Hepatocyte (in vitro differentiated cells): ENCODE measurements at regions not wholly inside any gene's neighbourhood (a gene's known extent, or its start where the extent isn't known, plus 50 kb on each side); places are given as distances from the start of the nearest gene placed in this dataset.

ENCODE experiments used
- DNase-seq: peaks from one replicate; pipeline ENCODE4 v3.0.0-alpha.2; 2016; ENCODE audit warnings: low spot score
- H2AFZ ChIP-seq: fragments of 200-600 bp; sonication (generic); 2 replicates; pipeline ENCODE4 v1.6.0; 2016; ENCODE audit warnings: antibody characterized with exemption, mild to moderate bottlenecking
- H3K27ac ChIP-seq: fragments of 200-600 bp; sonication (generic); 2 replicates; pipeline ENCODE4 v1.5.1; 2016; ENCODE audit warnings: mild to moderate bottlenecking
- H3K27me3 ChIP-seq: fragments of 200-600 bp; sonication (generic); 2 replicates; pipeline ENCODE4 v1.6.1; 2016
- H3K36me3 ChIP-seq: fragments of 200-600 bp; sonication (generic); replicated peaks from 2 replicates; pipeline ENCODE4 v1.5.1; 2016; ENCODE audit warnings: low read depth; ENCODE audit not compliant: insufficient read depth
- H3K4me1 ChIP-seq: fragments of 200-600 bp; sonication (generic); 2 replicates; pipeline ENCODE4 v1.5.1; 2016; ENCODE audit warnings: mild to moderate bottlenecking, moderate library complexity; ENCODE audit not compliant: insufficient read depth
- H3K4me2 ChIP-seq: fragments of 200-600 bp; sonication (generic); 2 replicates; pipeline ENCODE4 v1.6.0; 2016
- H3K4me3 ChIP-seq: fragments of 200-600 bp; sonication (generic); 2 replicates; pipeline ENCODE4 v1.5.1; 2016; ENCODE audit warnings: mild to moderate bottlenecking
- H3K79me2 ChIP-seq: fragments of 200-600 bp; sonication (generic); 2 replicates; pipeline ENCODE4 v1.6.0; 2017; ENCODE audit warnings: mild to moderate bottlenecking
- H3K9me2 ChIP-seq: fragments of 200-600 bp; sonication (generic); replicated peaks from 2 replicates; pipeline ENCODE4 v1.6.0; 2017; ENCODE audit warnings: mild to moderate bottlenecking; ENCODE audit not compliant: insufficient read depth
- H3K9me3 ChIP-seq: fragments of 200-600 bp; sonication (generic); 2 replicates; pipeline ENCODE4 v1.5.1; 2016; ENCODE audit warnings: low read depth, mild to moderate bottlenecking
- H4K20me1 ChIP-seq: fragments of 200-600 bp; sonication (generic); 2 replicates; pipeline ENCODE4 v1.6.0; 2016; ENCODE audit warnings: mild to moderate bottlenecking; ENCODE audit not compliant: insufficient read depth, poor library complexity, severe bottlenecking
- EZH2 ChIP-seq: fragments of 200-600 bp; sonication (generic); IDR thresholded peaks from 2 replicates; pipeline ENCODE4 v1.6.1; 2016; ENCODE audit warnings: antibody characterized with exemption, mild to moderate bottlenecking, borderline replicate concordance
- EZH2phosphoT487 ChIP-seq: fragments of 200-600 bp; sonication (generic); IDR thresholded peaks from one replicate; pipeline ENCODE4 v1.6.1; 2018; ENCODE audit warnings: antibody characterized with exemption, mild to moderate bottlenecking, low read depth, moderate library complexity; ENCODE audit not compliant: unreplicated experiment, severe bottlenecking
- WGBS: methylation state at CpG from one replicate; pipeline ENCODE4 v1.1.6; 2016; ENCODE audit warnings: low lambda C conversion rate; ENCODE audit errors: missing lambda C conversion rate; 5-methylcytosine and 5-hydroxymethylcytosine counted together
- TF ChIP-seq, protein P1 (sequence below): fragments of 200-600 bp; sonication (generic); IDR thresholded peaks from 2 replicates; pipeline ENCODE4 v1.5.1; 2016; ENCODE audit warnings: antibody characterized with exemption, mild to moderate bottlenecking; ENCODE audit not compliant: poor library complexity

DNA sequence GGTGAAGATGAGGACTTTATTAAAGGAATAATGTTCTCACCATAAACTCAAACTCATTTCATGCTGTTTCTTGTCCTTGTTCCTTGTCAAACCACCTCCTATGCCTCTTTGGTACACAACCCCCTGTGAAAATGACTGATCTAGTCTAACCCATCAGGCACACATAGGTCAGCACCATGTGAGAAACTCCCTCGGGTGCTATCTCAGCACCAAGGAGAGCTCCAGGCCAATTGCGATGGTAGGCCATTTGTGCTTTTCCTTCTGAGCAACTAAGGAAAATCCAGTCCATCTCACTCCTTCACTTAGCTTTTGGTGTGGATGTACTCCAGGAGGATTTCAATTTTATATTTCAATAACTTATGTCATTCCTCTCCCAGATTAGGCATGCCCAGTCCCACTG is 199.8 kb downstream of the ZNF608 start:
- Histone ChIP-seq H3K4me1 (peaks cover 5% of the 10 kb centered on the region), H3K9me3 (no peaks in the 10 kb centered on the region), H3K9me2 (no peaks in the 10 kb centered on the region), H2AFZ (no peak overlapping the region), H3K27ac (no peak overlapping the region), H3K4me3 (no peak overlapping the region), H4K20me1 (no peaks in the 10 kb centered on the region), H3K4me2 (no peak overlapping the region), H3K36me3 (no peaks in the 10 kb centered on the region), H3K79me2 (no peaks in the 10 kb centered on the region), H3K27me3 (no peaks in the 10 kb centered on the region)
- DNase-seq: peak; percentile 31
- TF ChIP-seq EZH2: no peak
- no peak for TF ChIP-seq EZH2phosphoT487
- TF ChIP-seq, protein P1, sequence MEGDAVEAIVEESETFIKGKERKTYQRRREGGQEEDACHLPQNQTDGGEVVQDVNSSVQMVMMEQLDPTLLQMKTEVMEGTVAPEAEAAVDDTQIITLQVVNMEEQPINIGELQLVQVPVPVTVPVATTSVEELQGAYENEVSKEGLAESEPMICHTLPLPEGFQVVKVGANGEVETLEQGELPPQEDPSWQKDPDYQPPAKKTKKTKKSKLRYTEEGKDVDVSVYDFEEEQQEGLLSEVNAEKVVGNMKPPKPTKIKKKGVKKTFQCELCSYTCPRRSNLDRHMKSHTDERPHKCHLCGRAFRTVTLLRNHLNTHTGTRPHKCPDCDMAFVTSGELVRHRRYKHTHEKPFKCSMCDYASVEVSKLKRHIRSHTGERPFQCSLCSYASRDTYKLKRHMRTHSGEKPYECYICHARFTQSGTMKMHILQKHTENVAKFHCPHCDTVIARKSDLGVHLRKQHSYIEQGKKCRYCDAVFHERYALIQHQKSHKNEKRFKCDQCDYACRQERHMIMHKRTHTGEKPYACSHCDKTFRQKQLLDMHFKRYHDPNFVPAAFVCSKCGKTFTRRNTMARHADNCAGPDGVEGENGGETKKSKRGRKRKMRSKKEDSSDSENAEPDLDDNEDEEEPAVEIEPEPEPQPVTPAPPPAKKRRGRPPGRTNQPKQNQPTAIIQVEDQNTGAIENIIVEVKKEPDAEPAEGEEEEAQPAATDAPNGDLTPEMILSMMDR: no peak
- WGBS: 42% methylated on average over 2 of the region's 2 CpGs

DNA sequence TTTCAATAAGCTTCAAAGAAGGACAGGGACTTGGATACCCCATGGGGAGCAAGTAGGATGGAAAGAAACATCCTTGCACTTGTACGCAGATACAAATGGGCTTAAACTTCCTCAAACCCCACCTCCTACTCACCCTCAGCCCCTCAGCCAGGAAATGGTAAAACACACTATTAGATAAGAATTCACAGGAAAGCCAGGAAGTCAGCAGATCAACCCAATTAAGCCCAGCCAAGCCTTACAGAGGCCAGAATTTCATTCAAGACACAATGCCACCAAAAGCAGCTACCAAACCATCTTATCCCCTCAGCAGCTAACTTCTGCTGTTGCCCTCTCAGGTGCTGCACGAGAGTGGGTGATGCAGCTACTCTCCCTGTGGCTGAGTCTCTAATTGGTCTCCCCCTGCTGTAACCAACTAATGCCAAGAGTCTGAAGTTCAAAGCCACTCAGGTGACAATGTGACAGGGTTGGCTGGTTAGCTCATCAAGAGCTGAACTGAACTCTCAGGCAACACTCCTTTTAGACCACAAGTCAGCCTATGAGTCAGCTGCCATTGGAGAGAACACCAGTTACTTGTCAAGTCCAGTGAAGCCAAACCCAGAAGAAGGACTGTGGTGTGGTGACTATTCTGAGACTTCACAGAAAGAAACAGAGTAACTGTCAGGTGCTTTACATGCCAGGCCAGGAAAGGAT is 201.9 kb downstream of the ZNF608 start:
- H3K9me2 ChIP-seq: no peaks in the 10 kb centered on the region
- no peak overlapping the region for H3K4me2 ChIP-seq
- TF ChIP-seq EZH2: no peak
- TF ChIP-seq, protein P1: no peak
- no peak for TF ChIP-seq EZH2phosphoT487
- H3K27me3 ChIP-seq: no peaks in the 10 kb centered on the region
- no peak overlapping the region for H2AFZ ChIP-seq
- 77% methylated on average over 2 of the region's 2 CpGs for WGBS
- no peak overlapping the region for H3K4me3 ChIP-seq
- H3K4me1 ChIP-seq: no peaks in the 10 kb centered on the region
- DNase-seq: peak; percentile 37
- no peaks in the 10 kb centered on the region for H3K9me3 ChIP-seq
- H4K20me1 ChIP-seq: no peaks in the 10 kb centered on the region
- no peaks in the 10 kb centered on the region for H3K36me3 ChIP-seq
- H3K79me2 ChIP-seq: no peaks in the 10 kb centered on the region
- no peak overlapping the region for H3K27ac ChIP-seq

DNA sequence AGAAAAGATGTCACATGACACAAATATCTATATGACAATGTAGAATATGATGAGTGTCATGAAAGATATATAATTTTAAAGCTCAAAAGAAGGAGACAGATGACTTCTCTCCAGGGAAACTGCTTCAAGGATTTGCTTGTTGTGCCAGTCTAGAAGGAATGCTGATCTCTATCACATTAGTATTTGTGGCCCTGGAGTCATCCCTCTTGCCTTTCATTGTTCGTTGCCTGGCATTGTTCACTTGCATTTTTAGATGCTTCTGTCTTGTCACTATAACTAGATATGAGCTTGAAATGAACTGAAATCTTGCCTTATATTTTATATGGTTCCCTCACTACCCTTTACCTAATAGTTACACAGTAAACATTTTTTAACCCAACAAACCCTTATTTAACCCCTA is 207.5 kb downstream of the ZNF608 start:
- no peak overlapping the region for H3K27ac ChIP-seq
- H2AFZ ChIP-seq: no peak overlapping the region
- 82% methylated on average over 1 of the region's 1 CpG for WGBS
- no peak for DNase-seq
- no peaks in the 10 kb centered on the region for H3K9me3 ChIP-seq
- H3K9me2 ChIP-seq: no peaks in the 10 kb centered on the region
- no peak overlapping the region for H3K4me3 ChIP-seq
- H3K79me2 ChIP-seq: no peaks in the 10 kb centered on the region
- no peaks in the 10 kb centered on the region for H3K27me3 ChIP-seq
- TF ChIP-seq EZH2: no peak
- TF ChIP-seq EZH2phosphoT487: no peak
- TF ChIP-seq, protein P1: no peak
- no peaks in the 10 kb centered on the region for H3K4me1 ChIP-seq
- no peaks in the 10 kb centered on the region for H4K20me1 ChIP-seq
- H3K36me3 ChIP-seq: no peaks in the 10 kb centered on the region
- H3K4me2 ChIP-seq: no peak overlapping the region

DNA sequence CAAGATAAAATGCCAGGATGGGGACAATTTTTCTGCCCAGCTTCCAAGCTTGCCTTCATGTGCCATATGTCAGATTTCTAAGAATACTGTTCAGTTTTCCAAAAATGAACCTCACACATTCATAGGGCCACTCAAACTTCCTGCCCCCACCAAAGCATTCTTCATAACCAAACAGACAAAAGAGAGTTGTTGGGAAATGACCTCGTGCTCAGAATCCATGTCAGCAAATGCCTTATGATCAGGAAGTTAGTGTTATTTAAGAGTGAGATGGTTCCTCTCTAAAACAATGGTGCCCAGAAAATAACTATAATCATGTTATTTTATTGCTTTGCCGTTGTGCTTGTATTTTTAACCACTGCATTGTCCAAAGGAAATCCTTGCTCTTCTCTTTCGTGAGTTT is 208.2 kb downstream of the ZNF608 start:
- TF ChIP-seq EZH2 (no peak), EZH2phosphoT487 (no peak)
- TF ChIP-seq, protein P1: no peak
- H2AFZ ChIP-seq: no peak overlapping the region
- no peaks in the 10 kb centered on the region for H3K79me2 ChIP-seq
- no peaks in the 10 kb centered on the region for H3K27me3 ChIP-seq
- no peaks in the 10 kb centered on the region for H3K4me1 ChIP-seq
- no peak overlapping the region for H3K4me3 ChIP-seq
- no peaks in the 10 kb centered on the region for H3K9me3 ChIP-seq
- no peaks in the 10 kb centered on the region for H4K20me1 ChIP-seq
- H3K4me2 ChIP-seq: no peak overlapping the region
- no peaks in the 10 kb centered on the region for H3K9me2 ChIP-seq
- H3K27ac ChIP-seq: no peak overlapping the region
- no peak for DNase-seq
- H3K36me3 ChIP-seq: no peaks in the 10 kb centered on the region
- WGBS: 91% methylated on average over 3 of the region's 3 CpGs
